ENCODE measurements at regions not wholly inside any gene's neighbourhood (a gene's known extent, or its start where the extent isn't known, plus 50 kb on each side); places are given as distances from the start of the nearest gene placed in this dataset.

DNA sequence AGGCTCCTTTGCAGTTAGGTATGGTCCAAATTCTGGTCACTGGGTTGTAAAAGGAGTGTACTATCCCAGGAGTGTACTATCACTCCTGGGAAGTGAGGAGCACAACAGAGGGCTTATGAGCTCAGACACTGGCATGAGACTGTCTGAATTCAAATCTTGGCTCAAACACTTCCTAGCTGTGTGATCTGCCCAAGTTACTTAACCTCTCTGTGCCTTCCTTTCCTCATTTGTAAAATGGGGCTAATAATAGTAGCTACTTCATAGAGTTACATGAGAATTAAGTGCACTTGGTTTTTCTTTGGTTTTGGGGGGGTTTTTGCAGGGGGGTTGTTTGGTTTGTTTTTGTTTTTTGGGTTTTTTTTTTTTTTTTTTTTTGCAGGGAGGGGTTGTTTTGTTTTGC lies 152.0 kb downstream of the BCOR start:
- FAIRE-seq (no peak), DNase-seq (ENCODE audit: extremely low spot score, insufficient read length, low read depth) (no peak)

DNA sequence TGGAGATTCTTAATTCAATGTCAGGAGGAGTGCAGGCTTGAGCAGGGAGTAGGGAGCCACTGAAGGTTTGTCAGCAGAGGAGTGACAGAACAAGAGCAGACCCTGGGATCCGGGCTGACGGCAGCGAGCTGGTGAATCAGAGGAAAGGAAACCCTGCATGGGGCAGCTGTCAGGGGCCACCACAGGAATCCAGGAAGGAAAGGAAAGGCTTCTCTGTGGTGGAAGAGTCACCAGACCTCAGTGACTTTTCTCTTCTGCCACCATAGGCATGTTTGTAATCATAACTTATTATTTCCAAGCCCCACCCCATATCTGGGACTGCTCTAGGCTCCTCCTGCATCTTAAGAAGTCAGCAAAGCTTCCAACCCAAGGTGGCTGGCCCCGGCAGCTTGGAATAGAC lies 150.9 kb downstream of the BCOR start:
- no peak for FAIRE-seq
- no peak for DNase-seq (ENCODE audit: extremely low spot score, insufficient read length, low read depth)

GRCh38 chrX:39948582-39948981 lies 149.2 kb downstream of the BCOR start:
- DNase-seq (ENCODE audit: extremely low spot score, insufficient read length, low read depth) (no peak), FAIRE-seq (no peak)

DNA sequence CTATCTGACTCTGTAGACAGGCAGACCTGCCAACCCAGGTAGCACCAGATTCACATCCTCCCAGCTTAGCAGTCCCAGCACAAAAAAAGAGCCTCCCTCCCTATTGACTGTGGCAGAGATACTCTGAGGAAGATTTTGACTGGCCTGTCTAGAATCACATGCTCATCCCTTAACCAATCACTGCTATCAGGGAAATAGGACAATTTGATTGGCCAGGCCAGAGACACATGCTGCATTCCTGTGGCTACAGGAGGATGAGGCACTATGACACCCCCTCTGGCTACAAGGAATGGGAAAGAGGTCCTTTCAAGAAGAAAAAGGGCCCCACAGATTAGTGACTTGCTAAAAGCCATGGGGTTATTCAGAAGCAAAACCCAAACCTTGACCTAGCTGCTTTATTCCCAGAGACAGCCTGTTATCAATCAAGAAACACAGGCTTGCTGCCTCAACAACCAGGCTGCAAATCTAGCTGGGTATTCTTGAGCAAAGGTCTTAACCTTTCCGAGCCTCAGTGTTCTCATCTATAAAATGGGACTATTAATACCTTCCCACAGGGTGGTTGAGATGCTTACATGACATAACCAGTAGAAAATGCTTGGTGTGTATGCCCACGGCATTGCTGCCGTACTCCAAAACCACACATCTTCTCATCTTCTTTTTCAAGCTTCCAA lies 147.6 kb downstream of the BCOR start:
- DNase-seq (ENCODE audit: extremely low spot score, insufficient read length, low read depth) (no peak), FAIRE-seq (no peak)

DNA sequence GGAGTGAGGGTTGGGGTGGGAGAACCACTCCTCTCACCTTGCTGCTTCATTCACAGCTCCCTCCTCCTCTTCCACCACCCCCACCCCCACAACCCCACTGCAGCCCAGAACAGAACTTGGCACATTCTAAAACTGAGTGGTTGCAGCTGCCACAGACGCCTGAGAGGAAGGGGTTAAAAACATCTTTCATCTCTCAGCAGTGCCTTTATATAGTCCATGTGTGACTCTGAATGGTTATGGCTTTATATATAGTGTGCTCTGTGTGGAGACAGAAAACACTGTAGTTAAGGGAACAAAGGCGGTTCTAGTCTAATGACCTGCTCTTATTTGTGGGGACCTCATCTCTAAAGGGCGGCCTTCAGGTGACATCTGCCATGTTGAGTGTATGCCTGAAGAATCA lies 144.8 kb downstream of the BCOR start:
- DNase-seq (ENCODE audit: extremely low spot score, insufficient read length, low read depth) (no peak), FAIRE-seq (no peak)

DNA sequence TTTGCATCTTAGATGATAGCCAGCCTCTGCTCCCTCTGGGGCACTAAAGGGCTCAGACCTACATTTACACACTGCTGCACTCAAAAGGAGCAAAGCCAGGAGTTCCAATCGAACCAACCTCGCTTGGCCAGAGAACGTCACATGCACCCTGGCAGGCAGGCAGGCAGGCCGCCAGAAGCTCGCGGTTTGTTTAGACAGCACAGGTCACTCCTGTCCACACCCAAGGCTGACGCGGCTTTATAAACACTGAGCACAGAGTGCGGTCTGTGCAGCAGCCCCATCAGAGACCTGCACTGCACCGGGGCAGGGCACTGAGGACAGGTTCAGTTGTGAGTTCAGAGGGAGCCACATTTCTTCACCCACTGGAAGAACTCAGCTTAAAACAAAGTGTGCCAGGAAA lies 143.9 kb downstream of the BCOR start:
- DNase-seq (ENCODE audit: extremely low spot score, insufficient read length, low read depth) = no peak
- FAIRE-seq = no peak

GRCh38 chrX:39954851-39955250 lies 142.9 kb downstream of the BCOR start:
- DNase-seq (ENCODE audit: extremely low spot score, insufficient read length, low read depth) (no peak), FAIRE-seq (no peak)

DNA sequence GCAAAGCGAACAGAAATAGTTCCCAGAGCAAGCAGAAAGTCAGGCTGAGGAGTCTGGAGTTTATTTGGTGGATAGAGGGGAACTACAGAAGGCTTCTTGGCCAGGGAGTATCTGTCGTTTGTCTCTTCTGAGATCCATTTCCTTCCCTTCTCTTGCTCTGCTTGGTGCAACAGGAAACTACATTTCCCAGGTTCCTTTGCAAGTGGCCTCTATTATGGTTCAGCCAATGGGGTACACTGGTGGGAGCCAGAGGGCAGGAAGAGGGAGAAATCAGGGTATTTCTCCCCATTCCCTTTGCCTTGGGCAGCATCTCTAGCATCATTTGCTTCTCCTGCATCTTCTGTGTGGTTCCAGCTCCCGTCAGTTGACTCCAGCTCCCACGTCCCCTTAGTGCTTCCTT lies 142.1 kb downstream of the BCOR start:
- DNase-seq (ENCODE audit: extremely low spot score, insufficient read length, low read depth) (no peak), FAIRE-seq (peak; percentile 73)

- FAIRE-seq (no peak), DNase-seq (ENCODE audit: extremely low spot score, insufficient read length, low read depth) (no peak)
These were observed 140.9 kb downstream of the BCOR start for GRCh38 chrX:39956803-39957394.

DNA sequence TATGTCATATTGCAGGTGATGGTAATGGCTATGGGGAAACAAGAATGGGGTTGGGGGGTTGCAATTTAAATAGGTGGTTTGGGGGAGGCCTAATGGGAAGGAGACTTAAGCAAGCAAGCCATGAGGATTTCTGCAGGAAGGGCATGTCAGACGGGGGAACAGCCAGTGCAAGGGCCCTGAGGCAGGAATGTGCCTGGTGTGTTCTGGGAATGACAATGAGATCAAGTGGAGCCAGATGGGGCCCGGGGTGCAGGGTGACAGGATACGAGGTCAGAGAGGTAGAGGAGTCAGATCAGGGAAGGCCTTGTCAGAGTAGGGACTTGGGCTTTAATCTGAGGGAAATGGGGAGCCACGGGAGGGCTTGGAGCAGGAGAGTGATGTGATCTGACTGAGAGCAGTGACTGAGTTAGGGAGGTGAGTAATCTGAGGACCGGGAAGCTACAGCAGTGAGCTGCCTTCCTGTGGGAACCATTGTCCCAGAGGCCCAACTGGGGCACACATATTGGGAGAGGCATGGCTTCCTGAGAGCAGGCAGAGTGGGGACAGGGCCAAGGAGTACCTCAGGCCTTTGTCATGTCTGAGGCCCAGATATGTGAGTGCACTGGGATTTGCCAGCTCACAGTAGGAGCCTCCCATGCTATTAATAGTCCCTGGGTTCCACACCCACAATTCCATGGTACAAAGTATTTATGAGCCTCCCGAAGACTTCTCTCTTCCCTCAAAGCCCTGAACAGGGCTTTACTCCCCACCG lies 139.8 kb downstream of the BCOR start:
- no peak for DNase-seq (ENCODE audit: extremely low spot score, insufficient read length, low read depth)
- FAIRE-seq = no peak

DNA sequence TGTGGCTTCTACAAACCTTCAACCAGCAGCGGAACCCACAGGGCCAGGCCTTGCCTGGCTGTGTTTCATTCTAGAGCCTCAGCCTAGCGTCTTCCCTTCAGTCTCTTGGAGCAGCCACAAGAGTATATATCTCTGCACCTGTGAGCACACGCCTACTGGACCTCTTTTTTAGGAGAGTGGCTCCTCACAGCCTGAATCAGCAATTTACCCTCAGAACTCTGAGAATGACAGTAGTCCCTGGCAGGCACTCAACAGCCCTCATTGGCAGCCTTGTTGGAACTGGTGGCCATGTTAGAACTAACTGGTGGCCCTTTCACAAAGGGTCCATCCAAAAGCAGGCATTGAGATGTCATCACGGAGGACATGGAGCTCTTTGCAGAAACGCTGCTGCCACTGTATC lies 138.9 kb downstream of the BCOR start:
- no peak for FAIRE-seq
- no peak for DNase-seq (ENCODE audit: extremely low spot score, insufficient read length, low read depth)

DNA sequence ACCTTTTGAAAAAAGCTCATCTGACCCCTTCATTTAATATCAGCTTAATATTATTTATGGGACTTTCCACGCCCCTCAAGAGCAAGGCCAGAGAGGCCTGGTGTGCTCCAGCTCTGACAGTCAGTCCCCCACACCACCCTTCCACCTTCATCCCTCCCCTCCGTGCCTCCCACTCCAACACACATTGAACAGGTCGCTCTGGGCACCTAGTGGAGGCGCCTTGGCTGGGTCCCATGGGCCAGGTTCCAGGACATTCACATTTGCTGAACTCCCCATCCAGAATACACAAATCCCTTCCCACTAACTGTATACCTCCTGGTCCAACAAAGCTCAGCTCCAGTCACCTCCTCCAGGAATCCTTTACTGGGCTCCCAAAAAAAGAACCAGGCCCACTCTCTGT lies 137.5 kb downstream of the BCOR start:
- no peak for DNase-seq (ENCODE audit: extremely low spot score, insufficient read length, low read depth)
- FAIRE-seq = no peak

- FAIRE-seq = no peak
These were observed 136.3 kb downstream of the BCOR start for GRCh38 chrX:39961441-39961840.

DNA sequence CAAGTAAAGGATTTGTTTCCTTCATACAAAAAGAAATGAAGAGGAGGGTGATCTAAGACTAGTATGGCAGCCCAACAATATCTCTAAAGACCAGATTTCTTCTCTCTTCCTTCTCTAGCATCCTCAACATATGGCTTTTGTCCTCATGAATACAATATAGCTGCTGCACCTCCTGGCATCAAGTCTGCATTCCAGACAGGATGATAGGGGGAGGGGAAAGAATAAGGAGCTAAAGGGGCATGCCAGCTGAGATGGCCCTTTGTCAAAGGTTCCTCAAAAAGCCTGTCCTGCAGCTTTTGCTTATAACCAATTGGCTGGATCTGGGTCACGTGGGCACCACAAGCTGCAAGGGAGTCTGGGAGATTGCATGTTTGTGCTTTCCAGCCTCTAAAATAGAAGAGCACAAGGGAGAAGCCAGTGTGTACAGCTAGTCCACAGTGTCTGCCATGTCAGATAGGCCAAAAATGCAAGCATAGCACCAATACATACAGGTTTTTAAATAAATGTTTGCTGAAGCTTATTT lies 132.6 kb downstream of the BCOR start:
- FAIRE-seq (no peak), DNase-seq (ENCODE audit: extremely low spot score, insufficient read length, low read depth) (no peak)

More at GRCh38 chrX:39961441-39961840, 136.3 kb downstream of the BCOR start:
- DNase-seq (ENCODE audit: extremely low spot score, insufficient read length, low read depth) = no peak

GRCh38 chrX:39966176-39966575 lies 131.6 kb downstream of the BCOR start:
- FAIRE-seq = no peak
- no peak for DNase-seq (ENCODE audit: extremely low spot score, insufficient read length, low read depth)

- DNase-seq (ENCODE audit: extremely low spot score, insufficient read length, low read depth) (no peak), FAIRE-seq (no peak)
These were observed 130.4 kb downstream of the BCOR start for GRCh38 chrX:39967348-39967747.

DNA sequence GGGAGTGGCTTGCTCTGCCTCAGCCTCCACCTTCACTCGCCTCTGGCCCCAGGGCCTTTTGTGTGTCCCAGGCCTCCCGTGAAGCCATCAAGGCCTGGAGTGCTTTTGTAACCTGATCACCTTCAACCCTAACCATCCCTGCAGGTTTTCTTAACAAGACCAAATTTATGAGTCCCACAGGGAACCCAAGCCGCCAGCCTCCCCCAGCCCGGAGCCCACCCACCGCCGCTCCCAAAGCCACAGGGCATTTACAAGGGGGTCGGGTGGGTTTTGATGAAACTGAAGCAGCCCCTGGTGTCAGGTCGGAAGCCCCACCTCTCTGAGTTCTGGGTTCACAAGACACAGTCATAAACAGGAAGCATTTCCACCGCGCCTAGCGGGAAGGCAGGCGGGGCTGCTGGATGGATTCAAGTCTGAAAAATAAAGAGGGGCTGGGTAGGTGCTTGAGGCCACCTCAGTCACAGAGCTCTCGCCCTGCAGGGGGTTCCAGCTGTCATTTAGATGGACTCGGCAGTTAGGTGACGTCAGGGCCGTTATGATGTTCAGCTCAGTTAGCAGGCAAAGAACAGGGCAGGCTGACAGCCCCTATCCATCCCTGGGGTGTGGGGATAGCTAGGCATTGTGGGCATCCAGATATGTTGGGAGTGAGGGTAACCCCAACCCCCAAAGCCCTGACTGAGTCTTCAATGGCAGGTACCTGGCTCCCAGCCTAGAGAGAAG lies 128.5 kb downstream of the BCOR start:
- FAIRE-seq (no peak), DNase-seq (ENCODE audit: extremely low spot score, insufficient read length, low read depth) (no peak)

GRCh38 chrX:39969819-39970504 lies 127.8 kb downstream of the BCOR start:
- DNase-seq (ENCODE audit: extremely low spot score, insufficient read length, low read depth) = no peak
- no peak for FAIRE-seq

DNA sequence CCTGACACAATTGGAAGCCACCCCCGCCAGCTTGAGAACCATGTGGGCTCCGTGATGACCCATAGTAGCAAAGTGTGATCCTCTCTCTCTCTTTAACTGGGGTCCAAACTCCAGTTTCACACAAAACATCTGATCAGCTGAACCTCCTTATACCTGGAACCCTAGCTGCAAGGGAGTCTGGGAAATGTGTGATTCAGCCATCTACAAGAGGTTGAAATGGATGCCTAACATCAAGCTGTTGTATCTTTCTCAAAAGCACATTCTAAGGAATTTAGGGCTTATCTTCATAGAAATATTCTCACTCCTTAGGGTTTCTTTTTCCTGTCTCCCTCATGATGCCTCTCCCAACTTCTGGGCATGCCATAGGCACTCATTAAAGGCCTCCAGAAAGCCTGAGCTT lies 126.0 kb downstream of the BCOR start:
- no peak for FAIRE-seq
- no peak for DNase-seq (ENCODE audit: extremely low spot score, insufficient read length, low read depth)

DNA sequence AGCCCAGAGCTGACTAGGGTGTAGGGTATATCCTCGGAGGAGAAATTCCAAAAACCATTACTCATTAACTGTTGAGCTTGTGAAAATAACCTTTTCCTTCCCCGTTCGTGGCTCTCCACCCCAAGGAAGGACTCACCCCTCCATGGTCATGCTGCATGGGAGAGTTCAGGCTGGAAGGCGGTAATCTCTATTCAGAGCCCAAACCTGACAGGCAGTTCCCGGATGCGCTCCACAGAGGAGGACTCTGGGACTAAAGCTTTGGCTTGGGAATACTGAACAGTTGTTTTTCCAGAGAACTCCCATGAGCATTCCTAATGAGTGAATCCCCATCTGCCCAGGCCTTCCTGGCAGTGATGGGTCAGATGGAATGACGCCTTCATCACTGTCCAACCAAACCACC lies 125.4 kb downstream of the BCOR start:
- no peak for DNase-seq (ENCODE audit: extremely low spot score, insufficient read length, low read depth)
- no peak for FAIRE-seq
